Left lung (tissue), 4 donors: ENCODE measurements at regions not wholly inside any gene's neighbourhood (a gene's known extent, or its start where the extent isn't known, plus 50 kb on each side); places are given as distances from the start of the nearest gene placed in this dataset.
A peak's percentile ranks its signal among the peaks of the same experiment; 100 is the strongest.

Experiments used
- ATAC-seq: fragments of 200-7000 bp; cut with Tn5 transposase; one replicate; pipeline ENCODE4 v1.9.1; 2020; ENCODE audit warnings: moderate library complexity
- DNase-seq, 4 donors: peaks; one replicate each; pipeline ENCODE4 v3.0.0-alpha.2; 2013 to 2020
- H3K27ac ChIP-seq, 2 donors: fragments of 200-600 bp; sonication (generic) in 1 of 2; one replicate each; pipeline versions ENCODE4 v1.5.0 to v1.8.0; 2020 to 2021
- H3K27me3 ChIP-seq, 2 donors: fragments of 200-600 bp; sonication (generic) in 1 of 2; one replicate each; pipeline versions ENCODE4 v1.5.0 to v1.8.0; 2020 to 2021
- H3K36me3 ChIP-seq, 2 donors: fragments of 200-600 bp; sonication (generic) in 1 of 2; one replicate each; pipeline versions ENCODE4 v1.5.0 to v1.8.0; 2020 to 2021
- H3K4me1 ChIP-seq, 2 donors: fragments of 200-600 bp; one replicate each; pipeline ENCODE4 v1.8.0; 2021
- H3K4me3 ChIP-seq, 2 donors: fragments of 200-600 bp; sonication (generic) in 1 of 2; one replicate each; pipeline versions ENCODE4 v1.5.0 to v1.8.0; 2020 to 2021; ENCODE audit warnings: mild to moderate bottlenecking in 1 of 2
- H3K9me3 ChIP-seq, 2 donors: fragments of 200-600 bp; sonication (generic) in 1 of 2; one replicate each; pipeline versions ENCODE4 v1.5.0 to v1.8.0; 2020 to 2021
- intact Hi-C, 2 donors: fragments of 100-400 bp; cut with DNase I; formaldehyde crosslinking; loops; one replicate each; pipeline versions ENCODE4 v1.11.2 to v1.14.2; 2022
- TF ChIP-seq, protein P1 (sequence below), 2 donors: fragments of 200-600 bp; sonication (generic) in 1 of 2; IDR thresholded peaks; one replicate each; pipeline versions ENCODE4 v1.5.0 to v1.8.0; 2021; ENCODE audit warnings: antibody characterized with exemption in 2 of 2
- donor health status: DM: no; HTN: yes; CAD: no.
- donor health status: DM: no; HTN: no; CAD: no.

DNA sequence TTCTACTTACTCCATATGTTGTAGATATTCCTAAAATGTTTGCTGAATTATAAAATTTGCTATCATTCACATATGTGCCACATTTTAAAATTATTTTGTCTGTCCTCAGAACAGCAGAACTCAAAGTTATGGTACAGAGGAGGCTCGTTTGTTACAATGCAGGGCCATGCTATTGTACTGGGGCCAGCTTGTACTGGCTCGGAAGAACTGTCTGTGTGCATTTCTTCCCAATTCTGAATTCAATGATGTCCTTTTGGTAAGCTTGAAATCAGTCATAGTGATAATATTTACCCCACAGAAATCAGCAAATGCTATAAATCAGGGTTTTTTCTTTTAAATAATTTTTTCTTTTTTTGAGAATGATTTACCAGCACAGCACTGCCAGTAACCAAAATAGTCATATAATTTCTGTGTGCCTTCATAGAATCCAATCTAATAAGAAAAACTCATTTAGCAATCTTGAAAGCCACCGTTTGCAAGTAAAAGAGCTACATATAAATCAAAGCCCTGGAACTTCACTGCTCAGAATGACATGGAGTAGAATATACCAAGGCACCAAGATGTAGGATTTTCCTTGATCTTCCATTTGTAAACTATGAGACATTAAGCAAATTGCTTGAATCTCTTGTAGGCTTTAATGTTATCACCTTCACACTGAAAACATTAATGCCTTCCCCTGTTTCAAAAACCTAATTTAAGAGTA, 90.7 kb upstream of the EPHA4 start:
- DNase-seq (no peak), ATAC-seq (no peak)
- TF ChIP-seq, protein P1, sequence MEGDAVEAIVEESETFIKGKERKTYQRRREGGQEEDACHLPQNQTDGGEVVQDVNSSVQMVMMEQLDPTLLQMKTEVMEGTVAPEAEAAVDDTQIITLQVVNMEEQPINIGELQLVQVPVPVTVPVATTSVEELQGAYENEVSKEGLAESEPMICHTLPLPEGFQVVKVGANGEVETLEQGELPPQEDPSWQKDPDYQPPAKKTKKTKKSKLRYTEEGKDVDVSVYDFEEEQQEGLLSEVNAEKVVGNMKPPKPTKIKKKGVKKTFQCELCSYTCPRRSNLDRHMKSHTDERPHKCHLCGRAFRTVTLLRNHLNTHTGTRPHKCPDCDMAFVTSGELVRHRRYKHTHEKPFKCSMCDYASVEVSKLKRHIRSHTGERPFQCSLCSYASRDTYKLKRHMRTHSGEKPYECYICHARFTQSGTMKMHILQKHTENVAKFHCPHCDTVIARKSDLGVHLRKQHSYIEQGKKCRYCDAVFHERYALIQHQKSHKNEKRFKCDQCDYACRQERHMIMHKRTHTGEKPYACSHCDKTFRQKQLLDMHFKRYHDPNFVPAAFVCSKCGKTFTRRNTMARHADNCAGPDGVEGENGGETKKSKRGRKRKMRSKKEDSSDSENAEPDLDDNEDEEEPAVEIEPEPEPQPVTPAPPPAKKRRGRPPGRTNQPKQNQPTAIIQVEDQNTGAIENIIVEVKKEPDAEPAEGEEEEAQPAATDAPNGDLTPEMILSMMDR (IDR thresholded peaks at IDR 0.05): no peak
- Histone ChIP-seq H3K4me1 (no peaks in the 10 kb centered on the region), H3K4me3 (no peak overlapping the region), H3K27ac (no peak overlapping the region), H3K9me3 (peaks cover 0 to 1% of the 10 kb centered on the region in 2 donors), H3K36me3 (no peaks in the 10 kb centered on the region), H3K27me3 (no peaks in the 10 kb centered on the region)
- intact Hi-C loops: no loop called here

DNA sequence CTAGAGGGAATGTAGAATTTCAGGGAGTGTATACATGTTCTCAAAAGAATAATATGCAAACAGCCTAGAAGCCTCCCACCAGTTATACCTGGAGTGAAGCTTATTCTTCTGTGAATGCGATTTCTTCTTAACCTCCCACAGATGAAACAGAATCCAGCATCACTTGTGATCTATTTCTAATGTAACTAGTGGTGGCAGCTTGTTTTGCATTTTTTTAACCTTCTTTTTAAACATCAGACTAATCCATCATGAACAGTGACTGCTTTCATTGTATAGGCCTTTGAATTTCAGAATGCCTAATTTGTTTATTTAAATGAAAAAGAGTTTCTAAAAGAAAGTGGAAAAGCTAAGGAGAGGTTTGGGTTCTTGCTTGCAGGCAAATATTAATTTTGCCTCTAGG, 85.7 kb upstream of the EPHA4 start:
- Histone ChIP-seq H3K36me3 (no peaks in the 10 kb centered on the region), H3K9me3 (no peaks in the 10 kb centered on the region), H3K4me1 (no peaks in the 10 kb centered on the region), H3K4me3 (no peak overlapping the region), H3K27ac (no peak overlapping the region), H3K27me3 (no peaks in the 10 kb centered on the region)
- intact Hi-C loops: no loop called here
- TF ChIP-seq, protein P1 (IDR thresholded peaks at IDR 0.05): no peak
- ATAC-seq (no peak), DNase-seq (no peak)

DNA sequence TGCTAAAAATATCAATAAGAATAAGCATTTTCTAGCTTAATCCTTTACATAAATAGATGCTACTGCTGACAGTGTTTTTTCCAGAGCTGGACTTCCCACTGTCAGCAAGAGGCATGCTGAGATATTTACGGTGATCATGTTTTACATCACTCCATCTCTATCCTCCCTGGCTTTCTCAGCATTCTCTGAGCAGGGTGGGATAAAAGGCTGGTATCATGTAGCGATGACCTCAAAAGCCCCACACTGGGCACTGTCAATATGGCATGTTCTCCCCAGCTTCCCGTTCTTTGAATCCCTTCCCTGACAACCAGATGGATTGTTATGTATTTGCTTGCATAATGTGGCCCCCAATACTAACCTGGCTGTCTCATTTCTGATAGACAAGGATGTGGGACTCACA, 83.2 kb upstream of the EPHA4 start:
- TF ChIP-seq, protein P1 (IDR thresholded peaks at IDR 0.05): no peak
- Histone ChIP-seq H3K27ac (no peak overlapping the region), H3K27me3 (no peaks in the 10 kb centered on the region), H3K4me1 (no peaks in the 10 kb centered on the region), H3K36me3 (no peaks in the 10 kb centered on the region), H3K9me3 (no peaks in the 10 kb centered on the region), H3K4me3 (no peak overlapping the region)
- ATAC-seq (no peak), DNase-seq (no peak)
- intact Hi-C loops: no loop called here

DNA sequence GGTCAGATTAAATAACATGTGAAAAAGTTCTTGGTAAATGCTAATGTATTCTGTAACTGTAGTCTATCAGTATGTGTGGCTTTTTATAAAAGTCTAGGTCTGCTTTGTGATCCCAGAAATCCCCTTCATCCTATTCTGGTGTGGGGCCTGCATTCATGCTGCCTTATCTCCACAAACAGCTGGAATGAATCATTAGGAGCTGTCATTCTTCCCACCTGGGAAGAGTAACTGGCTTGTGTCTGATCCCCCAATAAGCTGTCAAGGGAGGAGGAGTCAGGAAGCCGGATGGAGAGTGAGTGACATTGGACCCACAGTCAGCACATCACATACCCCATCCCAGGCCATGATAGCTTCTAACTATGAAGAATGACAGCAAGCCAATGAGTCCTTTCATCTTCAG, 81.1 kb upstream of the EPHA4 start:
- DNase-seq (no peak), ATAC-seq (no peak)
- intact Hi-C loops: no loop called here
- Histone ChIP-seq H3K27ac (no peak overlapping the region), H3K4me1 (no peaks in the 10 kb centered on the region), H3K9me3 (no peaks in the 10 kb centered on the region), H3K4me3 (no peak overlapping the region), H3K27me3 (no peaks in the 10 kb centered on the region), H3K36me3 (no peaks in the 10 kb centered on the region)
- TF ChIP-seq, protein P1 (IDR thresholded peaks at IDR 0.05): no peak

DNA sequence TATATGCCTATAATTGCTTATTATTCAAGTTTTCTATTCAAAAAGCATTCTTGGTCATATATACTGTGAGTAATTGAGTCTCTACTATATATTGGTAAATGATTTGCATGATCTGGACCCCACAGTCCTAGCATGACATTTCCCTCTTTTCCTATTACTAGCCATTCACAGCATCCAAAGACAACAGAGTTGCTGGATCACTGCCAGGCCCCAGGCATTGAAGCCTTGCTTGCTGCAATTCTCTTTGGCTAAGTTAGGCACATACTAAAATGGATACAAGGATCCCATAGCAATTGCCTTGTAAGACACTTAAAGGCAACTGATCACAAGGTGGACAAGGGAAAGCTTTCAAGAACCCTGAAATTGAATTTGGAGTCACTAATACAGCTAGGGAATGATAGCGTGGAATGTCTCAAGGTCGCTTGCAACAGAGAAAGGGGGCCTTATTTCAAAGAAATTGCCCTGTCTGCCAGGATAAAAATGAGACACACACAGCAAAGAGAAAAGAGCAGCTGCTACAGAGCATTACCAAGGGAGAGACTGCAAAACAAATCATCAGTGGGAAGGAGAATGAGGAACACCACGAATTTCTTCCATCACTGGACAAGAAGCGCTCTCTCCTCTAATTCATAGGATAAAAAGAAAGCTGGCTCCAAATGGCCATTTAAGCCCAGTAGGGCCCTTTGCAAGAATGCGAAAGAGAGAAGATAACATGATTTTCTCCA, 77.1 kb upstream of the EPHA4 start:
- ATAC-seq (no peak), DNase-seq (peak in 2 of 4 donors; percentile 9 to 30)
- TF ChIP-seq, protein P1 (IDR thresholded peaks at IDR 0.05): no peak
- intact Hi-C loops: no loop called here
- H3K4me3 ChIP-seq: no peak overlapping the region
- H3K4me1 ChIP-seq: no peaks in the 10 kb centered on the region
- H3K27ac ChIP-seq: no peak overlapping the region
- no peaks in the 10 kb centered on the region for H3K36me3 ChIP-seq
- no peaks in the 10 kb centered on the region for H3K27me3 ChIP-seq
- no peaks in the 10 kb centered on the region for H3K9me3 ChIP-seq
